K562 (cell line): ENCODE measurements at regions not wholly inside any gene's neighbourhood (a gene's known extent, or its start where the extent isn't known, plus 50 kb on each side); places are given as distances from the start of the nearest gene placed in this dataset.

ENCODE experiments used
- BACH1 ChIP-seq: fragments of 200-800 bp; sonication (Bioruptor generic); IDR thresholded peaks from 2 replicates; pipeline ENCODE4 v1.6.1; 2016; ENCODE audit warnings: missing genetic modification characterization, missing compliant biosample characterization
- C11orf30 ChIP-seq: fragments of 450-650 bp; IDR thresholded peaks from 2 replicates; pipeline ENCODE4 v1.6.1; 2016; ENCODE audit warnings: low read depth, mild to moderate bottlenecking
- CHD1 ChIP-seq: fragments of 200-600 bp; sonication (generic); IDR thresholded peaks from one replicate; pipeline ENCODE4 v1.6.1; 2012; ENCODE audit warnings: mild to moderate bottlenecking, moderate library complexity, low read length, inconsistent platforms
- CHD2 ChIP-seq: IDR thresholded peaks from 2 replicates; pipeline ENCODE4 v1.6.1; 2011; ENCODE audit warnings: low read depth, low read length
- EHMT2 ChIP-seq: fragments of 450-650 bp; IDR thresholded peaks from 2 replicates; pipeline ENCODE4 v1.6.1; 2018; ENCODE audit warnings: antibody characterized with exemption
- FOSL1 ChIP-seq: fragments of 200-800 bp; sonication (Bioruptor generic); conservative IDR thresholded peaks from 2 replicates; pipeline ENCODE4 v1.6.1; 2016; ENCODE audit warnings: missing genetic modification characterization, missing compliant biosample characterization
- NRF1 ChIP-seq, 2 experiments: fragments of 450-650 bp; IDR thresholded peaks in 1 of 2; conservative IDR thresholded peaks in 1 of 2; 2 replicates each; pipeline ENCODE4 v1.6.1; 2014; ENCODE audit warnings: mild to moderate bottlenecking in 2 of 2
- PCBP1 ChIP-seq: fragments of 200-400 bp; formaldehyde crosslinking; IDR thresholded peaks from 2 replicates; pipeline ENCODE4 v1.6.1; 2018; ENCODE audit warnings: mild to moderate bottlenecking, low read depth, low read length; ENCODE audit not compliant: poor library complexity, severe bottlenecking
- SAP30 ChIP-seq: fragments of 200-600 bp; sonication (generic); IDR thresholded peaks from 2 replicates; pipeline ENCODE4 v1.6.1; 2012; ENCODE audit warnings: borderline replicate concordance, low read depth, mild to moderate bottlenecking, moderate library complexity, low read length, control low read depth, inconsistent platforms; ENCODE audit not compliant: insufficient read depth, poor library complexity, severe bottlenecking
- YBX1 ChIP-seq: fragments of 450-650 bp; IDR thresholded peaks from 2 replicates; pipeline ENCODE4 v1.7.1; 2016; ENCODE audit warnings: mild to moderate bottlenecking
- ZNF24 ChIP-seq: fragments of 450-650 bp; IDR thresholded peaks from 2 replicates; pipeline ENCODE4 v1.6.1; 2016
- TF ChIP-seq, protein P1 (sequence below), 3 experiments: IDR thresholded peaks in 2 of 3; conservative IDR thresholded peaks in 1 of 3; 2 replicates each; pipeline ENCODE4 v1.5.1; 2011 to 2012; ENCODE audit warnings: low read length in 3 of 3, mild to moderate bottlenecking in 3 of 3, control low read depth in 2 of 3, improper control_type of control experiment in 1 of 3, inconsistent platforms in 1 of 3, low read depth in 1 of 3, mixed read lengths in 1 of 3, moderate library complexity in 1 of 3; ENCODE audit not compliant: insufficient read depth in 2 of 3
- TF ChIP-seq, protein P2 (sequence below): fragments of 450-650 bp; IDR thresholded peaks from 2 replicates; pipeline ENCODE4 v1.6.1; 2017; ENCODE audit warnings: antibody characterized with exemption, mild to moderate bottlenecking
- TF ChIP-seq, protein P3 (sequence below): sonication (generic); formaldehyde crosslinking; IDR thresholded peaks from 2 replicates; pipeline ENCODE4 v1.9.0; 2022; ENCODE audit warnings: mild to moderate bottlenecking, missing genetic modification reagents

DNA sequence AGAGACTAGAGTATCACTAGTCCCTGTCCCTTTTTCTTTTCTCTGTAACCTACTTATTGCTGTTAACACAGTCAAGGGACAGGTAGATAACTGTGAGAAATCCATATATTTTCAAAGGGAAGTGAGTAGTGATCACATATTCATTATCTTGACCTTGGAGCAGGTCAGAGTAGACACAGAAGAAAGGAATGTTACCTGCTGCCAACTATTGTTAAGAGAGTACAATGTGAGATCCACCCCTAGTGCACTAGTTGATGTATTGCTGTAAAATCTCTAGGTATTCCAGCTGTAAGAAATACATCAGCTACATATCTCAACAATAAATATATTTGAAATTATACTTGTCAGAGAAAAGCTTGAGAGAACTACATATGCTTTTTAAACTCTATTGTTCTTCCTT, 68.7 kb upstream of the ADGRL2 start:
- TF ChIP-seq NRF1 (conservative IDR thresholded peaks at IDR 0.05 in 1 of 2, IDR thresholded peaks at IDR 0.05 in 1 of 2) (no peak), EHMT2 (no peak), YBX1 (no peak), PCBP1 (no peak), CHD1 (no peak), ZNF24 (no peak), CHD2 (no peak), SAP30 (no peak), C11orf30 (no peak), BACH1 (no peak), FOSL1 (no peak)
- TF ChIP-seq, protein P1, sequence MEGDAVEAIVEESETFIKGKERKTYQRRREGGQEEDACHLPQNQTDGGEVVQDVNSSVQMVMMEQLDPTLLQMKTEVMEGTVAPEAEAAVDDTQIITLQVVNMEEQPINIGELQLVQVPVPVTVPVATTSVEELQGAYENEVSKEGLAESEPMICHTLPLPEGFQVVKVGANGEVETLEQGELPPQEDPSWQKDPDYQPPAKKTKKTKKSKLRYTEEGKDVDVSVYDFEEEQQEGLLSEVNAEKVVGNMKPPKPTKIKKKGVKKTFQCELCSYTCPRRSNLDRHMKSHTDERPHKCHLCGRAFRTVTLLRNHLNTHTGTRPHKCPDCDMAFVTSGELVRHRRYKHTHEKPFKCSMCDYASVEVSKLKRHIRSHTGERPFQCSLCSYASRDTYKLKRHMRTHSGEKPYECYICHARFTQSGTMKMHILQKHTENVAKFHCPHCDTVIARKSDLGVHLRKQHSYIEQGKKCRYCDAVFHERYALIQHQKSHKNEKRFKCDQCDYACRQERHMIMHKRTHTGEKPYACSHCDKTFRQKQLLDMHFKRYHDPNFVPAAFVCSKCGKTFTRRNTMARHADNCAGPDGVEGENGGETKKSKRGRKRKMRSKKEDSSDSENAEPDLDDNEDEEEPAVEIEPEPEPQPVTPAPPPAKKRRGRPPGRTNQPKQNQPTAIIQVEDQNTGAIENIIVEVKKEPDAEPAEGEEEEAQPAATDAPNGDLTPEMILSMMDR (IDR thresholded peaks at IDR 0.05 in 2 of 3, conservative IDR thresholded peaks at IDR 0.05 in 1 of 3; ENCODE audit: insufficient read depth in 2 of 3, low read depth in 1 of 3, low read length in 3 of 3) = no peak
- TF ChIP-seq, protein P2, sequence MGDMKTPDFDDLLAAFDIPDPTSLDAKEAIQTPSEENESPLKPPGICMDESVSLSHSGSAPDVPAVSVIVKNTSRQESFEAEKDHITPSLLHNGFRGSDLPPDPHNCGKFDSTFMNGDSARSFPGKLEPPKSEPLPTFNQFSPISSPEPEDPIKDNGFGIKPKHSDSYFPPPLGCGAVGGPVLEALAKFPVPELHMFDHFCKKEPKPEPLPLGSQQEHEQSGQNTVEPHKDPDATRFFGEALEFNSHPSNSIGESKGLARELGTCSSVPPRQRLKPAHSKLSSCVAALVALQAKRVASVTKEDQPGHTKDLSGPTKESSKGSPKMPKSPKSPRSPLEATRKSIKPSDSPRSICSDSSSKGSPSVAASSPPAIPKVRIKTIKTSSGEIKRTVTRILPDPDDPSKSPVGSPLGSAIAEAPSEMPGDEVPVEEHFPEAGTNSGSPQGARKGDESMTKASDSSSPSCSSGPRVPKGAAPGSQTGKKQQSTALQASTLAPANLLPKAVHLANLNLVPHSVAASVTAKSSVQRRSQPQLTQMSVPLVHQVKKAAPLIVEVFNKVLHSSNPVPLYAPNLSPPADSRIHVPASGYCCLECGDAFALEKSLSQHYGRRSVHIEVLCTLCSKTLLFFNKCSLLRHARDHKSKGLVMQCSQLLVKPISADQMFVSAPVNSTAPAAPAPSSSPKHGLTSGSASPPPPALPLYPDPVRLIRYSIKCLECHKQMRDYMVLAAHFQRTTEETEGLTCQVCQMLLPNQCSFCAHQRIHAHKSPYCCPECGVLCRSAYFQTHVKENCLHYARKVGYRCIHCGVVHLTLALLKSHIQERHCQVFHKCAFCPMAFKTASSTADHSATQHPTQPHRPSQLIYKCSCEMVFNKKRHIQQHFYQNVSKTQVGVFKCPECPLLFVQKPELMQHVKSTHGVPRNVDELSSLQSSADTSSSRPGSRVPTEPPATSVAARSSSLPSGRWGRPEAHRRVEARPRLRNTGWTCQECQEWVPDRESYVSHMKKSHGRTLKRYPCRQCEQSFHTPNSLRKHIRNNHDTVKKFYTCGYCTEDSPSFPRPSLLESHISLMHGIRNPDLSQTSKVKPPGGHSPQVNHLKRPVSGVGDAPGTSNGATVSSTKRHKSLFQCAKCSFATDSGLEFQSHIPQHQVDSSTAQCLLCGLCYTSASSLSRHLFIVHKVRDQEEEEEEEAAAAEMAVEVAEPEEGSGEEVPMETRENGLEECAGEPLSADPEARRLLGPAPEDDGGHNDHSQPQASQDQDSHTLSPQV = no peak
- TF ChIP-seq, protein P3, sequence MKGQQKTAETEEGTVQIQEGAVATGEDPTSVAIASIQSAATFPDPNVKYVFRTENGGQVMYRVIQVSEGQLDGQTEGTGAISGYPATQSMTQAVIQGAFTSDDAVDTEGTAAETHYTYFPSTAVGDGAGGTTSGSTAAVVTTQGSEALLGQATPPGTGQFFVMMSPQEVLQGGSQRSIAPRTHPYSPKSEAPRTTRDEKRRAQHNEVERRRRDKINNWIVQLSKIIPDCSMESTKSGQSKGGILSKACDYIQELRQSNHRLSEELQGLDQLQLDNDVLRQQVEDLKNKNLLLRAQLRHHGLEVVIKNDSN (CRISPR knock-in tag) = no peak
